HEK293T (cell line): ENCODE measurements at regions not wholly inside any gene's neighbourhood (a gene's known extent, or its start where the extent isn't known, plus 50 kb on each side); places are given as distances from the start of the nearest gene placed in this dataset.

Experiments
- FOXA1 ChIP-seq: fragments of 450-650 bp; IDR thresholded peaks from 2 replicates; pipeline ENCODE4 v1.6.1; 2016; ENCODE audit warnings: mild to moderate bottlenecking
- FOXK2 ChIP-seq: fragments of 450-650 bp; IDR thresholded peaks from 2 replicates; pipeline ENCODE4 v1.6.1; 2016; ENCODE audit warnings: mild to moderate bottlenecking
- PKNOX1 ChIP-seq: fragments of 450-650 bp; IDR thresholded peaks from 2 replicates; pipeline ENCODE4 v1.6.1; 2016
- SP1 ChIP-seq: fragments of 450-650 bp; IDR thresholded peaks from 2 replicates; pipeline ENCODE4 v1.6.1; 2017

DNA sequence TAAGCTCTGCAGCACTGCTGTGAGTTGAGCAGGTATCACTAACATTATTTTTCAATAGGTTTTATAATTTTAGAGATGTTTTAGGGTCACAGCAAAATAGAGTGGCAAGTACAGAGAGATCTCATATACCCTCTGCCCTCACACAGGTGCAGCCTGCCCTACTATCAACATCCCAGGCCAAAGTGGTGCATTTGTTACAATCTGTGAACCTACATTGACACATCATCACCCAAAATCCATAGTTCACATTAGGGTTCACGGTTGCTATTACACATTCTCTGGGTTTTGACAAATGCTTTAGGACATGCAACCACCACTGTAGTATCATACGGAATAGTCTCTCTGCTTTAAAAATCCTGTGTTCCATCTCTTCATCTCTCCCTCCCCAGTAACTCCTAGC, 173.1 kb downstream of the DHX15 start:
- TF ChIP-seq SP1 (no peak), FOXK2 (no peak), PKNOX1 (no peak), FOXA1 (no peak)
